Left ventricle myocardium inferior (tissue), 1 donor: ENCODE measurements at regions not wholly inside any gene's neighbourhood (a gene's known extent, or its start where the extent isn't known, plus 50 kb on each side); places are given as distances from the start of the nearest gene placed in this dataset.

ENCODE experiments used
- DNase-seq: peaks from one replicate; pipeline ENCODE4 v3.0.0-alpha.2; 2020
- H3K27ac ChIP-seq: fragments of 200-600 bp; replicated peaks from 2 replicates; pipeline ENCODE4 v1.8.0; 2021
- H3K27me3 ChIP-seq: fragments of 200-600 bp; 2 replicates; pipeline ENCODE4 v1.8.0; 2021; ENCODE audit warnings: low read depth
- H3K36me3 ChIP-seq: fragments of 200-600 bp; 2 replicates; pipeline ENCODE4 v1.8.0; 2021
- H3K4me1 ChIP-seq: fragments of 200-600 bp; 2 replicates; pipeline ENCODE4 v1.8.0; 2021
- H3K4me3 ChIP-seq: fragments of 200-600 bp; 2 replicates; pipeline ENCODE4 v1.8.0; 2021; ENCODE audit warnings: mild to moderate bottlenecking, moderate library complexity
- H3K9me3 ChIP-seq: fragments of 200-600 bp; replicated peaks from 2 replicates; pipeline ENCODE4 v1.8.0; 2021
- CTCF ChIP-seq: fragments of 200-600 bp; IDR thresholded peaks from 2 replicates; pipeline ENCODE4 v1.8.0; 2021; ENCODE audit warnings: antibody characterized with exemption, mild to moderate bottlenecking, borderline replicate concordance
- intact Hi-C: fragments of 100-400 bp; cut with micrococcal nuclease; formaldehyde crosslinking; loops from one replicate; pipeline ENCODE4 v1.11.0; 2022
- donor health status: DM: no; HTN: yes; CAD: no; lungs with severe emphysema.

GRCh38 chr5:4150067-4150466 lies 554.4 kb downstream of the IRX1 start:
- intact Hi-C loops: no loop called here
- H3K27me3 ChIP-seq: no peaks in the 10 kb centered on the region
- H3K36me3 ChIP-seq: no peaks in the 10 kb centered on the region
- no peak for DNase-seq
- no peak overlapping the region for H3K27ac ChIP-seq
- no peaks in the 10 kb centered on the region for H3K9me3 ChIP-seq
- TF ChIP-seq CTCF: no peak
- H3K4me1 ChIP-seq: no peaks in the 10 kb centered on the region
- H3K4me3 ChIP-seq: no peak overlapping the region

GRCh38 chr5:4156153-4156552 lies 560.5 kb downstream of the IRX1 start:
- no peak for TF ChIP-seq CTCF
- H3K9me3 ChIP-seq: peaks cover 19% of the 10 kb centered on the region
- no peak overlapping the region for H3K27ac ChIP-seq
- no peaks in the 10 kb centered on the region for H3K27me3 ChIP-seq
- H3K4me3 ChIP-seq: no peak overlapping the region
- DNase-seq: no peak
- H3K4me1 ChIP-seq: no peaks in the 10 kb centered on the region
- intact Hi-C loops: no loop called here
- no peaks in the 10 kb centered on the region for H3K36me3 ChIP-seq

- no peak overlapping the region for H3K4me3 ChIP-seq
- no peak for DNase-seq
- no peak overlapping the region for H3K27ac ChIP-seq
- TF ChIP-seq CTCF: no peak
- no peaks in the 10 kb centered on the region for H3K27me3 ChIP-seq
- intact Hi-C loops: no loop called here
- no peaks in the 10 kb centered on the region for H3K4me1 ChIP-seq
- H3K9me3 ChIP-seq: peaks cover 19% of the 10 kb centered on the region
- no peaks in the 10 kb centered on the region for H3K36me3 ChIP-seq
Measured at GRCh38 chr5:4156889-4157288, 561.3 kb downstream of the IRX1 start.

GRCh38 chr5:4158750-4159447 lies 563.3 kb downstream of the IRX1 start:
- Histone ChIP-seq H3K27ac (no peak overlapping the region), H3K4me1 (no peaks in the 10 kb centered on the region), H3K9me3 (peaks cover 19% of the 10 kb centered on the region), H3K36me3 (no peaks in the 10 kb centered on the region), H3K4me3 (no peak overlapping the region), H3K27me3 (no peaks in the 10 kb centered on the region)
- TF ChIP-seq CTCF: no peak
- intact Hi-C loops: no loop called here
- no peak for DNase-seq

GRCh38 chr5:4159681-4160080 lies 564.0 kb downstream of the IRX1 start:
- Histone ChIP-seq H3K36me3 (no peaks in the 10 kb centered on the region), H3K27ac (no peak overlapping the region), H3K4me3 (no peak overlapping the region), H3K4me1 (no peaks in the 10 kb centered on the region), H3K9me3 (peaks cover 19% of the 10 kb centered on the region), H3K27me3 (no peaks in the 10 kb centered on the region)
- TF ChIP-seq CTCF: no peak
- intact Hi-C loops: no loop called here
- no peak for DNase-seq
